Keratinocyte (primary cell): ENCODE measurements at regions not wholly inside any gene's neighbourhood (a gene's known extent, or its start where the extent isn't known, plus 50 kb on each side); places are given as distances from the start of the nearest gene placed in this dataset.

Source experiments
- EZH2 ChIP-seq: IDR thresholded peaks from one replicate; pipeline ENCODE4 v1.6.1; 2012; ENCODE audit warnings: inconsistent platforms, mild to moderate bottlenecking, low read length, moderate library complexity
- TF ChIP-seq, protein P1 (sequence below), 3 experiments: IDR thresholded peaks in 1 of 3; conservative IDR thresholded peaks in 1 of 3; optimal IDR thresholded peaks in 1 of 3; 2 replicates in 2 of 3; 3 replicates in 1 of 3; pipeline versions ENCODE3 to v1.5.1; 2011; ENCODE audit warnings: low read length in 3 of 3, mild to moderate bottlenecking in 3 of 3, moderate library complexity in 2 of 3, control low read depth in 1 of 3, inconsistent platforms in 1 of 3; ENCODE audit not compliant: insufficient read depth in 2 of 3; ENCODE audit errors: extremely low read depth in 1 of 3

DNA sequence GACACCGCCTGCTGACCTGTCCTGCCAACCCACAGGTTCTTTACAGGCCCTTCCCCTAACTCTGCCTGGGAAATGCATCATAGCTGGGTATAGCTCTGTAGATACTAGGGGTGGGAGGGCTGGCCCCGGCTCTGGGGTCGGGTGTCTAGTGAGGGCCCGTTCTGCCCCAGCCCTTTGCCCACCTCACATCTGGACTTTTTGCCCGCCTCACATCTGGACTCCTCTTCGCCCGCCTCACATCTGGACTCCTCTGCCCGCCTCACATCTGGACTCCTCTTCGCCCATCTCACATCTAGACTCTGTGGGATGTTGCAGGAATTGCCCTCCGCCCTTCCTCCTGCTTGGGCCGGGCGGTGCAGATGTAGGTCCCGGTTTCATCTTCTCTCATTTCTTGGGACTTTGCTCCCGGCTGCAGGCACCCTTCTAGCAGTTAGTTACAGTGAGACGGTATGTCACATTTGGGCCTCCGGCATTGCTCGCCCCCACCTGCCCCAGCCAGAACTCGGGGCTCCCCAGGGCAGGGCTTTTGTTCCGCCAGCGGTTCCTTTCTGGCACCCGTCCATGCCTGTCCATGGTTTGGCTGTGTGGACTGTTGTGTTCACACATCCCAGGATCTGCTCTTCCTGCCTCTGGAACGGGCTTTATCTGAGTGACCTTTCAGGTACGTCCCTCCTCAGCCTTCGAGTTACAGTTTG is 1153.7 kb downstream of the BRD1 start:
- TF ChIP-seq, protein P1, sequence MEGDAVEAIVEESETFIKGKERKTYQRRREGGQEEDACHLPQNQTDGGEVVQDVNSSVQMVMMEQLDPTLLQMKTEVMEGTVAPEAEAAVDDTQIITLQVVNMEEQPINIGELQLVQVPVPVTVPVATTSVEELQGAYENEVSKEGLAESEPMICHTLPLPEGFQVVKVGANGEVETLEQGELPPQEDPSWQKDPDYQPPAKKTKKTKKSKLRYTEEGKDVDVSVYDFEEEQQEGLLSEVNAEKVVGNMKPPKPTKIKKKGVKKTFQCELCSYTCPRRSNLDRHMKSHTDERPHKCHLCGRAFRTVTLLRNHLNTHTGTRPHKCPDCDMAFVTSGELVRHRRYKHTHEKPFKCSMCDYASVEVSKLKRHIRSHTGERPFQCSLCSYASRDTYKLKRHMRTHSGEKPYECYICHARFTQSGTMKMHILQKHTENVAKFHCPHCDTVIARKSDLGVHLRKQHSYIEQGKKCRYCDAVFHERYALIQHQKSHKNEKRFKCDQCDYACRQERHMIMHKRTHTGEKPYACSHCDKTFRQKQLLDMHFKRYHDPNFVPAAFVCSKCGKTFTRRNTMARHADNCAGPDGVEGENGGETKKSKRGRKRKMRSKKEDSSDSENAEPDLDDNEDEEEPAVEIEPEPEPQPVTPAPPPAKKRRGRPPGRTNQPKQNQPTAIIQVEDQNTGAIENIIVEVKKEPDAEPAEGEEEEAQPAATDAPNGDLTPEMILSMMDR (optimal IDR thresholded peaks at IDR 0.05 in 1 of 3, IDR thresholded peaks at IDR 0.05 in 1 of 3, conservative IDR thresholded peaks at IDR 0.05 in 1 of 3; ENCODE audit: extremely low read depth in 1 of 3, insufficient read depth in 2 of 3, low read length in 3 of 3) = no peak
- TF ChIP-seq EZH2 = no peak
